Psoas muscle (tissue), 7 donors: ENCODE measurements at regions not wholly inside any gene's neighbourhood (a gene's known extent, or its start where the extent isn't known, plus 50 kb on each side); places are given as distances from the start of the nearest gene placed in this dataset.
A peak's percentile ranks its signal among the peaks of the same experiment; 100 is the strongest.
"Not testable (repeated sequence)": the region's sequence is repeated elsewhere in the genome, so short reads cannot be mapped to it uniquely, and the experiment has no call there.

Source experiments
- ATAC-seq, 4 donors: fragments of 200-7000 bp; cut with Tn5 transposase; one replicate each; pipeline ENCODE4 v1.9.1; 2020; ENCODE audit warnings: moderate library complexity in 3 of 4, mild to moderate bottlenecking in 2 of 4
- DNase-seq, 2 donors: peaks; one replicate each; pipeline ENCODE4 v3.0.0-alpha.2; 2020
- H3K27ac ChIP-seq: fragments of 200-600 bp; one replicate; pipeline ENCODE4 v1.8.0; 2022
- H3K27me3 ChIP-seq, 3 donors: fragments of 200-600 bp in 1 of 3; one replicate each; pipeline versions ENCODE4 v1.6.1 to v1.8.0; 2013 to 2022; ENCODE audit warnings: low read length in 2 of 3, mild to moderate bottlenecking in 2 of 3, moderate library complexity in 1 of 3; ENCODE audit not compliant: insufficient read depth in 3 of 3
- H3K36me3 ChIP-seq, 2 donors: fragments of 200-600 bp in 1 of 2; one replicate each; pipeline versions ENCODE4 v1.6.1 to v1.8.0; 2013 to 2022; ENCODE audit warnings: low read depth in 1 of 2, mild to moderate bottlenecking in 1 of 2, moderate library complexity in 1 of 2; ENCODE audit not compliant: insufficient read depth in 1 of 2
- H3K4me1 ChIP-seq: fragments of 200-600 bp; one replicate; pipeline ENCODE4 v1.8.0; 2022
- H3K4me3 ChIP-seq: fragments of 200-600 bp; one replicate; pipeline ENCODE4 v1.8.0; 2022; ENCODE audit warnings: mild to moderate bottlenecking
- H3K9me3 ChIP-seq: fragments of 200-600 bp; one replicate; pipeline ENCODE4 v1.8.0; 2022
- CTCF ChIP-seq: fragments of 200-600 bp; IDR thresholded peaks from one replicate; pipeline ENCODE4 v1.8.0; 2022; ENCODE audit warnings: antibody characterized with exemption
- WGBS, 3 donors: extraction: QIAGEN DNeasy Blood & Tissue Kit; methylation state at CpG; one replicate each; pipeline versions ENCODE4 v1.1.6 to v1.1.7; 2013; 5-methylcytosine and 5-hydroxymethylcytosine counted together
- intact Hi-C, 2 donors: fragments of 100-400 bp; cut with DNase I; formaldehyde crosslinking; loops; one replicate each; pipeline versions ENCODE4 v1.11.0 to v1.14.2; 2022
- donor health status: healthy with polysubstance abuse.
- donor health status: DM: no; HTN: no; CAD: no; lungs with moderate emphysema.
- donor health status: Bipolar disorder and iron deficiency.
- donor health status: healthy.
- donor health status: DM: yes; HTN: yes; CAD: no.
- donor health status: DM: no; HTN: no; CAD: no.
- donor health status: DM: yes; HTN: yes; CAD: no.

- H3K4me1 ChIP-seq = no peaks in the 10 kb centered on the region
- intact Hi-C loops = no loop called here
- WGBS, 3 donors = 73 to 81% (median 78%) methylated on average over 4 of the region's 4 CpGs
- no peak overlapping the region for H3K4me3 ChIP-seq
- H3K27me3 ChIP-seq = peaks cover 0 to 28% (median 2%) of the 10 kb centered on the region in 3 donors
- TF ChIP-seq CTCF = no peak
- ATAC-seq (no peak), DNase-seq (no peak)
- no peaks in the 10 kb centered on the region for H3K36me3 ChIP-seq
- no peak overlapping the region for H3K27ac ChIP-seq
- peaks cover 9% of the 10 kb centered on the region for H3K9me3 ChIP-seq
Observed at GRCh38 chr1:5613900-5614299, 378.3 kb downstream of the NPHP4 start.

GRCh38 chr1:5611851-5612250 is 380.4 kb downstream of the NPHP4 start:
- H3K36me3 ChIP-seq = no peaks in the 10 kb centered on the region
- H3K4me1 ChIP-seq = no peaks in the 10 kb centered on the region
- 79 to 80% (median 79%) methylated on average over 3 of the region's 3 CpGs for WGBS, 3 donors
- no peak overlapping the region for H3K4me3 ChIP-seq
- intact Hi-C loops = no loop called here
- ATAC-seq = peak in 1 of 4 donors; percentile 10
- no peak for TF ChIP-seq CTCF
- no peak for DNase-seq
- H3K27ac ChIP-seq = no peak overlapping the region
- H3K9me3 ChIP-seq = peaks cover 9% of the 10 kb centered on the region
- H3K27me3 ChIP-seq = peaks cover 0 to 15% (median 2%) of the 10 kb centered on the region in 3 donors

- WGBS, 3 donors = 19 to 44% (median 41%) methylated on average over 2 of the region's 2 CpGs
- H3K36me3 ChIP-seq = no peaks in the 10 kb centered on the region
Observed at GRCh38 chr1:5611431-5611830, 380.8 kb downstream of the NPHP4 start.

DNA sequence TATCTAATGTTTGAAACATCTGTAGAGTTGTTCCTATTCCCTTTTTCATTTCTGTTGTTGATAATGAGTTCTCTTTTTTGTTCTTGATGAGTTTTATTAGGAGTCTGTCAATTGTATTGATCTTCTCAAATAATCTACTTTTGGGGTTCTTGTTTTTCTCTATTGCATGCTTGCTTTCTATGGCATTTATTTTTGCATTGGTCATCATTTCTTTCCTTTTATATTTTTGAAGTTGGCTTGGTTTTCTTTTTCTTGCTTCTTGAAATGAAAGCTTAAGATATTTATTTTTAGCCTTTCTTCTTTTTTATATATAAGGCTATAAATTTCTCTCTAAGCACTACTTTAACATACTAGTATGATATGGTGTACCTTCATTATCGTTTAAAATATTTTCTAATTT is 381.8 kb downstream of the NPHP4 start:
- DNase-seq = no peak
- peaks cover 9% of the 10 kb centered on the region for H3K9me3 ChIP-seq
- no peak overlapping the region for H3K27ac ChIP-seq
- intact Hi-C loops = no loop called here
- WGBS, 3 donors = 84 to 89% (median 88%) methylated on average over 1 of the region's 1 CpG
- no peak for ATAC-seq
- no peaks in the 10 kb centered on the region for H3K36me3 ChIP-seq
- TF ChIP-seq CTCF = no peak
- peaks cover 0 to 11% (median 2%) of the 10 kb centered on the region in 3 donors for H3K27me3 ChIP-seq
- no peaks in the 10 kb centered on the region for H3K4me1 ChIP-seq
- H3K4me3 ChIP-seq = no peak overlapping the region

More at GRCh38 chr1:5611431-5611830, 380.8 kb downstream of the NPHP4 start:
- intact Hi-C loops = no loop called here
- Histone ChIP-seq H3K4me3 (no peak overlapping the region), H3K9me3 (peaks cover 9% of the 10 kb centered on the region), H3K4me1 (no peaks in the 10 kb centered on the region), H3K27ac (no peak overlapping the region), H3K27me3 (peaks cover 0 to 15% (median 2%) of the 10 kb centered on the region in 3 donors)
- DNase-seq = no peak
- TF ChIP-seq CTCF = no peak
- peak in 1 of 4 donors; percentile 42 for ATAC-seq

GRCh38 chr1:5603353-5604104 is 388.7 kb downstream of the NPHP4 start:
- TF ChIP-seq CTCF = no peak
- WGBS, 3 donors = 82 to 87% (median 86%) methylated on average over 3 of the region's 3 CpGs
- H3K27me3 ChIP-seq = peaks cover 0 to 6% (median 0%) of the 10 kb centered on the region in 3 donors
- no peak overlapping the region for H3K27ac ChIP-seq
- no peaks in the 10 kb centered on the region for H3K9me3 ChIP-seq
- H3K36me3 ChIP-seq = no peaks in the 10 kb centered on the region
- intact Hi-C loops = no loop called here
- no peak for ATAC-seq
- no peak for DNase-seq
- no peaks in the 10 kb centered on the region for H3K4me1 ChIP-seq
- H3K4me3 ChIP-seq = no peak overlapping the region

GRCh38 chr1:5602718-5603117 is 389.5 kb downstream of the NPHP4 start:
- ATAC-seq, intact Hi-C loops, H3K9me3 ChIP-seq, H3K27me3 ChIP-seq, H3K36me3 ChIP-seq, H3K27ac ChIP-seq, H3K4me1 ChIP-seq, DNase-seq, H3K4me3 ChIP-seq: not testable (repeated sequence)
- WGBS, 3 donors = 19 to 34% (median 24%) methylated on average over 4 to 5 of the region's 5 CpGs
